ENCODE measurements at regions not wholly inside any gene's neighbourhood (a gene's known extent, or its start where the extent isn't known, plus 50 kb on each side); places are given as distances from the start of the nearest gene placed in this dataset.

GRCh38 chr1:60573726-60574409, 500.3 kb upstream of the C1orf87 start:
- no peak for DNase-seq

DNA sequence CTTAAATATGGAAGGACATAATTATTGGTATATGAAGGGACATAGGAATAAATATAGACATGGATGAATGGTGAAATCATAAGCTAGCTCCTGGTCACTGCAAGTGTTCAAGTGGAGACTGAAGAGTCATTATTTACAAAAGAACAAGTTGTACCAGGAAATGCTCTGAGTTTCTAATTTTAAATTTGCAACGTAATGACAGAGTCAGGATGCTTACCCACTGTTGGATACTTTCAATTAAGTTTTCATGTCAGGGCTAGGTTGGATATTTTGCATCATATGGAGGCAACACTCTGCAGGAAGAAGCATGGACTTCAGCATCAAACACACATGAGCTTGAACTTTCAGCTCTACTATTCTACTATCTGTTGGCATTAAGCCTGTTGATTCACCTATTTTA, 499.6 kb upstream of the C1orf87 start:
- no peak for DNase-seq

- no peak for DNase-seq
Observed at GRCh38 chr1:60572378-60572777, 498.8 kb upstream of the C1orf87 start.

- DNase-seq = no peak
Observed at GRCh38 chr1:60571811-60572210, 498.2 kb upstream of the C1orf87 start.

DNA sequence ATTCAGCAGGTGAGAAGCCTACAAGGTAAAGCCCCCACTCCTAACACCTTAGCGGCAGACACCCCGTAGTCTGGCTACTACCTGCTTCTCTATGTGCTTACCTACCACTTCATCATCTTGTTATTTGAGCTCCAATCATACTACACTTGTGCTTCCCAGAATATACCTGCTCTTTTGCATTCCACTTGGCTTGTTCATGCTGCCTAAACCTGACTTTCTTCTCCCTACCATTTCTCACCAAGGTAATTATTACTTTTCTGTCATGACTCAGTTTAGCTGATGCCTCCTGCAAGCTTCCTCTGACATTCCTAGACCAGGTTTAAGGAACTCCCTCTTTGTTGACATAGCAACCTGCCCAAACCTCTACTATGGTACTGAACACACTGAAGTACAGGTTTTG, 495.6 kb upstream of the C1orf87 start:
- DNase-seq = no peak

DNA sequence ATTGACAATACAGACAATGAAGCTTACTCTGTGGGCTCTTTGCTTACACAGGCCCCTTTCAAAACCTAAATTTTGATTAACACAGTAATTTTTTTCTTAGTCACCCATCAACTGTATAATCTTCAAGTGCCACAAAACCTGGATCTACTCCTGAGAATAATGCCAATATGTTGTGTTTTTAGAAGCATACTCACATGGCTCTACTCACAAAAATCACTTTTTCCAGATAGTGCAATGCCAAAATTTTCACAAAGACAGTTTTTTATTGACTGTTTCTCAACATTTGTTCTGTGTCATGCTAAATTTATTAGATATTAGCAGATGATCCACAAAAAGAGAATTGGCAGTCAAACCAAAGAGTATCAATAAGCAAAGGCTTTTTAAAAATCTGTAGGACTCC, 493.7 kb upstream of the C1orf87 start:
- DNase-seq = no peak

DNA sequence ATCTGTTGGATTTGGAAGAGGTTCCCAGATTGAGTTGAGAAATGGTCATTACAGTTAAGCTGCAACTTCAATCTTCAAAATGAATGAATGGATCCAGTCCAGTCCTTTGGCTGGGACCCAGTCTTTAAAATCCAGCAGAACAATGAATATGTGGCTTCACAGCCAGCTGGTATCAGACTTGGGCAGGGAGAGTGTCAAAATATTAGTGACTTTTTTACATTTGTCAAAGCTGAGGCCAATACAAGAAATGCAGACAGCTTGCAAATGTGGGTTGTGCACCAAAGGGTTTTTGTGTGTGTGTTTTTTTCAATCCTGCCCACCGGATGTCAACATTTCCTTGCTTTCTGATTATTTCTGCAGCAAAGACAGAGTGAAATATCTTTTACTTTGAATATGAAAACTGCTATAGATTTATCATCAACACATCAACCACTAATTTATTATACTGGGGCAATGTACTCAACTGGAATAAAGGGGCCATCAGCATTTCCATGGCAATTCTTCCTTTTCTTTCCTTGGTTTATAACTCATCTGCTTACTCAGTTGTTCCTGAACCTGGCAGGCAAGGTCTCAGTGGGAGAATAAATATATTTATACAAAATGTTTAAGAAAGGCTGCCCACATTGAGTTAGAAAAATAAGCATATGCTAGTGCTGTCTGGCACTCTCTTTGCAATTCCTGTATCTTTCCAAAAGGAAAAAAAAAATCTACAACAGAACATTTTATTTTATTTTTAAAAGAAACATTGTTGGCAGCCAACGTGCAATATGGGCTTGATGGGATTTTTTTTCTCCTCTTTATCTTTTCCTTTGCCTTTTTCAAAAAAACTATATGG, 491.6 kb upstream of the C1orf87 start:
- no peak for DNase-seq

DNA sequence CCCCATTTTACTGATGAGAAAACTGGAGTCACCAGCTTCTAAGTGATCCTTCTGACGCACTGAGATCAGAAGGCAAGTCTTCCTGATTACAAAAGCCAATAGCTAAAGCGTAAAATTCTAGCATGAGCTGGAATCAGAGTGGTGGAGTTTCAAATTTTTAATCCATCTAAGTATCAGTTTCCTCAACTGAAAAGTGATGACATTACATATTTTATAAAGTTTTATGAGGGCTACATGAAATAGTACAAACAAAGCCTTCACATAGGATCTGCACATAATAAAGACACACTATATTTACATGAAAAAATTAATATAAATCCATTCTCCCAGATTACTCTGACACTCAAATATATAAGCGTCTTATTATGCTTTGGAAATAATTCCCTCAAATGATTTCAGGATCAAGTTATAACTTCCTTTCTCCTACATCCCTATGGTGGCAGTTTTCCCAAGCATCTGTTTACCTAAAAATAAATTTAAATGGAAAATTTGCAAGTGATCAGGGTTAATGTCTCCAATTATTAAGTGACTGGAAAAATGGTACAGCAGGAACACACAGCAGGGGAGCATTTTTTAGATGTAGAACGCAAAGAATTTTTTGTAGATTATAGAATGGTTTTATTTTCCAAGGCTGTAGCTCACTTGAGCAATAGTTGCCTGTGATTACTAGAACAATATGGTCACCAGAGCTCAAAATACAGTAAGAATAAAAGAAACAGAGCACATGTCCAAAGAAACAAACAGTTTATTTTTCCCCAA, 490.4 kb upstream of the C1orf87 start:
- DNase-seq = no peak

DNA sequence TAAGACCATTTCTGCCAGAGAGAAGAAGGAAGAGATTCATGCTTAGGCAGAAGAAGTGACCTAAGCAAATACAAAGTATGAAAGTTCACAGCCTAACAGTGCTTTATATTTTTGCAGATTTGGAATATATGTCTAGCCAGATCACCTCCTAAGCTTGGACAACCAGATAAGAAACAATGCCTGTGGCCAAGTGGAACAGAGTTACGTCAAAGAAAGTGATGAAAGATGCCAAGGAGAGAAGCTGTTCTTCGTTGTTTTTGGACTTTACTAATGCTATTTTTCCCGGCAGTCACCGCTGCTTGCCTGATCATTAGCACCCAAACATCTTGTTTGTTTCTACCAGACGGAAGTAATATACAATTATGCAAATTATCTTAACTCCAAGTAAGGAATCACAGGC, 489.2 kb upstream of the C1orf87 start:
- no peak for DNase-seq

- no peak for DNase-seq
Observed at GRCh38 chr1:60560701-60561100, 487.1 kb upstream of the C1orf87 start.

DNA sequence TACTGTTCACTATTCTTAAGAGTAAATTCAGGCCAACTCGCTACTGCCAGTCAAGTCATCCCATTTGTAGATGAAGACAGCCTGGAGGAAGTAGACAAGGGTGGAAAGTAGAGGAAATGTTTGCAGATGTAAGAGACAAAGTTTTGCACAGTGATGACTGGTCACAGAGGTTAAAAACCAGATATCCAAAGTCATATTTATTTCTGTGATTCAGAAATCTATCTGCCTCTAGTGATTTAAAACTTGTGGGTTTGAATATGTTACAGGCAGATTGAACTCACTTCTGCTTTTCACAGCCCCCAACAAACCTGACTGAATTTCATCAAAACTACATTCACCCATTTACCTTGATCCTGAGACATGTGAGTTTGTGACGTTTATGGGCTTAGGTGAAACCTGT, 484.7 kb upstream of the C1orf87 start:
- no peak for DNase-seq

DNA sequence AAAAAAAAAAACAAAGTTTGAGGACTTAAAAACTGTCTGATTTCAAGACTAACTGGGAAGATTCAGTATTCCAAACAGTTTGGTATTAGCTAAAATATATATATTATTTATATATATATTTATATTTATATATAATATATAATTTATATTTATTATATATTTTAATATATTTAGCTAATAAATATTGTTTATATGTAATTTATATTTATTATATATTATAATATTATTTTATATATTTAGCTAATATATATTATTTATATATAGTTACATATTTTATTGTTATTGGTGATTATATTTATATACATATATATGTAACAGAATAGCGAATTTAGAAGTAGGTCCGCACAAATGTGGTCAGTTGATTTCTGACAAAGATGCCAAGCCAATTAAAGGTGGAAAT, 480.2 kb upstream of the C1orf87 start:
- DNase-seq = no peak

GRCh38 chr1:60547821-60548220, 474.3 kb upstream of the C1orf87 start:
- DNase-seq = no peak

DNA sequence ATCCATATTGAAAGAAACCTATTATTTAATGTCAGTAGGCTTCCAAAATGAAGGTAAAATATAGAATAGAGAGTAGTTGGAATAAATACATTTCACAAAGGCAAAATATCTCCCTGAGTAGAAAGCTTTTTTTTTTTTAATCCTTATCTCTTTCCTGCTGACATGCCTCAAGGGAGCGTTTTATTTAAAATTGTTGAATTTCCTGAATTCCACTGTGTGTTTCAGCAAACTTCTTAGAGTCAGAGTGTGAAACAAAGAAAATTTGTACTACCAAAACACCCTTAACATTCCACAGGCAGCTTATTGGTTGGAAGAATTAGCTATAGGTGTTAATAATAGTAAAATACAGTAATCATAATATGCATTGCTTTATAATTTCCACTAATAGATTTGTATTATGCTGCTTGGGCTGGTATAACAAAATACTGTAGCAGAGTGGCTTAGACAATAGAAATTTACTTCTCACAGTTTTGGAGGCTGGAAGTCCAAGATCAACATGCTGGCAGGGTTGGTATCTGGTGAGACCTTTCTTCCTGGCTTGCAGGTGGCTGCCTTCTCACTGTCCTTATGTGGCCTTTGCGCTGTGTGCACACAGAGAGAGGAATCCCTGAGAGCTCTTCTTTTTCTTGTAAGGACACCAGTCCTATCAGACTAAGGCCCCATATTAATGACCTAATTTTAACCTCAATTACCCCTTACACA, 468.4 kb upstream of the C1orf87 start:
- no peak for DNase-seq

GRCh38 chr1:60540141-60540540, 466.6 kb upstream of the C1orf87 start:
- DNase-seq = no peak

- no peak for DNase-seq
Observed at GRCh38 chr1:60535713-60536112, 462.1 kb upstream of the C1orf87 start.

DNA sequence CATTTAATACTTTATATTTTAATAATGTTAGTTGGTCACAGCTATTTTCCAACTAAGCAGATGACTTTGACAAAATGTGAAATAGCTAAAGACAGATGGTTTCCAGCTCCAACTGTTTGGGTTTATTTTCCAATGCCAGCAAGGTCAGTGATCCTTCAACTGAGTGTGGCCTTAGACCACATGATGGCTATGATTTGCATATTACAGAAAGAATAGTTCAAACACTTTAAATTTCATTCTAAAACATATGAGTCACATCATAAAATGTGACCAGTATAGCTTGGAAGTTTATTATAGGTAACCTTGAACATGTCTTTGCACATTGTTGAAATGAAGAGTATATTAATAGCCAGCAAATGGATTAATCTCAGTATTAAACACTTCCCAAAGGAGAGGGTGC, 454.0 kb upstream of the C1orf87 start:
- DNase-seq = no peak

DNA sequence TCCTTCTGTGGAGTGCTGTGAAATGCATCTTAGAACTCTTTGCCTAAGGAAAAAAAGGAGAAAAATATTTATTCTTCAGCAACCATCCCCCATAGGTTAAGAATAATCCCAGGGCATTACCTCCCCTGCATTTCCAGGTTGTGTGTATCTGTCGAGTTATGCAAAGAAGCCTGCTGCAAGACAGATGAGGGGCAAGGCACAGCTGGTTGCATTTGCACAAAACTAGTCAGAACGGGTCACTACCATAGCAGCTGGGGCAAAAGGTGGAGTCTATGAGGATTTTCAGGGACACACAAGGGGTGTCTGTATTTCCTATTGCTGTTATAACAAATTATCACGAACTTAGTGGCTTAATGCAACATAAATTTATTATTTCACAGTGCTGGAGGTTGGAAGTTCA, 443.4 kb upstream of the C1orf87 start:
- no peak for DNase-seq

GRCh38 chr1:60510162-60510561, 436.6 kb upstream of the C1orf87 start:
- DNase-seq = no peak

DNA sequence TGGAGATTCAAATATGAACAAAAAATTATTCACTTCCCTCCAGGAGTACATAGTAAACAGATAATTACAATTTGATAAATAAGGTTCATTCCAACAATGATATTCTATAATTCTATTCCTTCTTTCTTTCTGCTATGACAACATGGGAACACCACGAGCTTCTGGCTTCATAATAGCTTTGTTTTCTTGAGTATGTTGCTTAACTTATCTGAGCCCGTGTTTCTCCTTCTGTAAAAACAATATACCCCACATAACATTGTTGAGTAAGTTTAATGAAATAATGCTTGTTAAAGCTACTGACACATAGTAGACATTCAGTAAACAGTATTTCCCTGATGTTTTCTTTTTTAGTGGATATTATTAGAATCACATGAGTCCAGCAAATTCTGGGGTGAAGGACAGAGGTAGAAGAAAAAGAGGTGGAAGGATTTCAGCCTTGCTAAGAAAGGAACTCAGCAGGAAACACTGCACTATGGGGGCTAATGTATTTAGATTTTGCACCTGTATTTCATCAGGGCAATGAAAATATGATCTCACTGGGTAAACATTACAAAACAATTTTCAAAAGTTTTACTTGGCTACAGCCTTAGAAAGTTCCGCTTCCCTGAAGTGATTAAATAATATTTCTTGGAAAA, 430.8 kb upstream of the C1orf87 start:
- DNase-seq = no peak

- no peak for DNase-seq
Observed at GRCh38 chr1:60503266-60503925, 429.8 kb upstream of the C1orf87 start.

GRCh38 chr1:60502506-60502905, 428.9 kb upstream of the C1orf87 start:
- DNase-seq = no peak

Data from activated gamma-delta T cell treated with Interleukin-2 at 50 U/mL for 16 hours (primary cell).